Activated CD4-positive, alpha-beta T cell treated with anti-CD3 and anti-CD28 coated beads, Interleukin-2, amount 50 U/mL, for 1 hour (primary cell): ENCODE measurements at regions not wholly inside any gene's neighbourhood (a gene's known extent, or its start where the extent isn't known, plus 50 kb on each side); places are given as distances from the start of the nearest gene placed in this dataset.

Experiments used
- DNase-seq: peaks from one replicate; pipeline ENCODE4 v3.0.0-alpha.2; 2020

GRCh38 chr5:142432369-142432863, 107.6 kb upstream of the SPRY4 start:
- DNase-seq: peak; percentile 23

GRCh38 chr5:142428773-142429473, 104.1 kb upstream of the SPRY4 start:
- no peak for DNase-seq

GRCh38 chr5:142428036-142428772, 103.4 kb upstream of the SPRY4 start:
- no peak for DNase-seq

GRCh38 chr5:142427529-142427928, 102.7 kb upstream of the SPRY4 start:
- no peak for DNase-seq

GRCh38 chr5:142427015-142427364, 102.2 kb upstream of the SPRY4 start:
- DNase-seq: no peak

- peak; percentile 34 for DNase-seq
Measured at GRCh38 chr5:142426129-142427014, 101.6 kb upstream of the SPRY4 start.

GRCh38 chr5:142425286-142426065, 100.7 kb upstream of the SPRY4 start:
- DNase-seq: no peak

GRCh38 chr5:142422429-142422828, 97.6 kb upstream of the SPRY4 start:
- no peak for DNase-seq

- no peak for DNase-seq
Measured at GRCh38 chr5:142421621-142422397, 97.0 kb upstream of the SPRY4 start.

- no peak for DNase-seq
Measured at GRCh38 chr5:142421228-142421617, 96.4 kb upstream of the SPRY4 start.

GRCh38 chr5:142420561-142421227, 95.9 kb upstream of the SPRY4 start:
- DNase-seq: no peak

- DNase-seq: no peak
Measured at GRCh38 chr5:142412581-142412980, 87.8 kb upstream of the SPRY4 start.

- no peak for DNase-seq
Measured at GRCh38 chr5:142411656-142412425, 87.0 kb upstream of the SPRY4 start.

- DNase-seq: no peak
Measured at GRCh38 chr5:142411103-142411502, 86.3 kb upstream of the SPRY4 start.

GRCh38 chr5:142408981-142409481, 84.2 kb upstream of the SPRY4 start:
- no peak for DNase-seq

- no peak for DNase-seq
Measured at GRCh38 chr5:142408536-142408935, 83.7 kb upstream of the SPRY4 start.

GRCh38 chr5:142405814-142406395, 81.1 kb upstream of the SPRY4 start:
- no peak for DNase-seq

- DNase-seq: no peak
Measured at GRCh38 chr5:142405023-142405422, 80.2 kb upstream of the SPRY4 start.

GRCh38 chr5:142404046-142404477, 79.2 kb upstream of the SPRY4 start:
- no peak for DNase-seq

- no peak for DNase-seq
Measured at GRCh38 chr5:142403583-142403982, 78.8 kb upstream of the SPRY4 start.
